ENCODE measurements at regions not wholly inside any gene's neighbourhood (a gene's known extent, or its start where the extent isn't known, plus 50 kb on each side); places are given as distances from the start of the nearest gene placed in this dataset.
"Not testable (repeated sequence)": the region's sequence is repeated elsewhere in the genome, so short reads cannot be mapped to it uniquely, and the experiment has no call there.

DNA sequence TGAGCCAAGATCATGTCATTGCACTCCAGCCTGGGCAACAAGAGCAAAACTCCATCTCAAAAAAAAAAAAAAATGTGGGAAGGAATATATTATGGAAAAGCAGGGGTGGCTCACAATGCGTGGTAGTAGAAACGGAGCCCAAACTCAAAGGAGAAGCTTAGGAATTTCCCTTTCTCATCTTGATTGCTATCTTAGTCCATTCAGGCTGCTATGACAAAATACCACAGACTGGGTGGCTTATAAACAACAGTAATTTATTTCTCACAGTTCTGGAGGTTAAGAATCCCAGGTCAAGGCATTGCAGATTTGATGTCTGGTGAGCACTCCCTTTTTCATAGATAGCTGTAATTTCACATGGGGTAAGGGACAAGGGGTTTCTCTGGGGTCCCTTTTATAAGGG, 153.8 kb upstream of the KRR1 start:
- no peak for DNase-seq (ENCODE audit: low read depth)

DNA sequence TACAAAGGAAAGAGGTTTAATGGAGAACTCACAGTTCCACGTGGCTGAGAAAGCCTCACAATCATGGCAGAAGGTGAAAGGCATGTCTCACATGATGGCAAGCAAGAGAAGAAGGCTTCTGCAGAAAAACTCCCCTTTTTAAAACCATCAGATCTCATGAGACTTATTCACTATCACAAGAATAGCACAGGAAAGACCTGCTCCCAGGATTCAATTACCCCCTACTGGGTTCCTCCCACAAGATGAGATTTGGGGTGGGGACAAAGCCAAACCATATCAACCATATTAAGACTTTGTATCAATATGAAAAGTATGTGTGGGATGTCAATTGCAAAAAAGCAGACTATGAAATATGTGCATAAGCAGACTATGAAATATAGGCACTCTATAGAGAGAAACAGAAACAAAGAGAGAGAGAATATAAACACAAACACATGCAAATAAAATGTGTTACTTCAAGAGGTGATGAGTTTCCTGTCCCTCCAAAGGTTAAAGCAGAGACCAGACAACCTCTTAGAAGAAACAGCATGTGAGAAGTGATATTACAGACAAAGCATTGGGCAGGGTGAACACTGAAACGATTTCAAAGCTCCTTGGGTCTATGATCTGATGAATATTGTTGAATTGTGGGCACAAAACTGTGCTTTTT, 151.2 kb upstream of the KRR1 start:
- no peak for DNase-seq (ENCODE audit: low read depth)

- DNase-seq (ENCODE audit: low read depth): no peak
Observed at GRCh38 chr12:75661908-75662307, 150.5 kb upstream of the KRR1 start.

DNA sequence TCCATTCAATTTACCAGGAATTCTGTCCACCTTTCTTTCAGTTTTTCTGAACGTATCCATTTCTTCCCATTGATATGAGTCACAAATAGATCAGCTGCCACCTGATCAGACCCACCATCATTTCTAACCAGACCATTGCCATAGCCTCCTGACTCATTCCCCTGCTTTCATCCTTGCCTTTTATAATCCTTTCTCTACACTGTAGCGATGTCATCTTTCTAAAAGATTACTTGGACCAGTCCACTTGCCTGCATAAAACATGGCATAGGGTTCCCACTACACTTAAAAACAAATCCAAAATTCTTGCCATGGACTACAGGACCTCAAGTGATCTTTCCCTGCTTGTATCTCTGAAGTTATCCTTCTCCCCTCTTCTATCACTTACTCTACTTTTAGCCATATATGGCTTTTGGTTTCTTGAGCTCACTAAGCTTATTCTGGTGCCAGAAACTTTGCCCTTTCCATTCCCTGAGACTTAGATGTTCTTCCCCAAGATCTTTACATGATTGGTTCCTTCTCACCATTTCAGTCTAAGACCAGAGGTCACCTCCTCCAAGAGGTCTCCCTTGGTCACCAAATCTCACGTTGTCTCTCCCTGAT, 149.5 kb upstream of the KRR1 start:
- no peak for DNase-seq (ENCODE audit: low read depth)

- no peak for DNase-seq (ENCODE audit: low read depth)
Observed at GRCh38 chr12:75660107-75660530, 148.7 kb upstream of the KRR1 start.

GRCh38 chr12:75658901-75659823, 147.8 kb upstream of the KRR1 start:
- no peak for DNase-seq (ENCODE audit: low read depth)

DNA sequence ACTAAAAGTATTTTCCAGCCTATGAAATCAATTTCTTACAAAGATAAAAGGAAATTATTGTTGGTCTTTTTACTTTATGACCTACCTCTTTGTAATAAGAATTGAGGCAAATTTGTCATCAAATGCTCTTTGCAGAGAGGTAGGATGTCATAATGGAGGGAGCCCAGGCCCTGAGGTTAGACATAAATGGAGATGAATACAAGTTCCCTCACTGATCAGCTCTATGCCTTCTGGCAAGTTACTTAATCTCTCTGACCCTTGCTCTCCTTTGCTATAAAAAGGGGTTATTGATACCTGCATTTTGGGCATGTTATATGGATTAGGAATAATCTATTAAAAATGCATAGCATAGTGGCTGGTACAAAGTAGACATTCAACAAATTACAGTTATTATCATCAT, 146.9 kb upstream of the KRR1 start:
- no peak for DNase-seq (ENCODE audit: low read depth)

GRCh38 chr12:75657831-75658230, 146.4 kb upstream of the KRR1 start:
- DNase-seq (ENCODE audit: low read depth): no peak

GRCh38 chr12:75657354-75657753, 145.9 kb upstream of the KRR1 start:
- DNase-seq (ENCODE audit: low read depth): not testable (repeated sequence)

DNA sequence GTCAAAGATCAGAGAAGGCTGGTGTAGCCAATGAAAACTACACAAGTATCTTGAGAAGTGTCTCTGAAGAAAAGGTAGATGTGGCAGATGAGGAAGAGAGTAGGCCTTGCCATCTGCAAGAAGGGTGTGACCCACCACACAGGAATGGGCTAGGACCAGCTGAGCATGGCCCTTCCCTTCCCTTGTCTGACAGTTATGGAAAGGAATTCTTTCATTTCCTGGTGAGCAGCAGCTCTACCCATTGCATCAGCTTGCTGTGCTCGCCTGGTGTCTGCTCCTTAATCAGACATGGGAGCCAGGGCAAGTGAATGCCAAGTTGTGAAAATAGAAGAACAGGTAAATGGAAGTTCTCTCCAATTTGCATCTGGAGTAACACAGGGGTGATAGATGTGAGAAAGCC, 145.2 kb upstream of the KRR1 start:
- DNase-seq (ENCODE audit: low read depth): no peak

GRCh38 chr12:75656210-75656609, 144.8 kb upstream of the KRR1 start:
- no peak for DNase-seq (ENCODE audit: low read depth)

DNA sequence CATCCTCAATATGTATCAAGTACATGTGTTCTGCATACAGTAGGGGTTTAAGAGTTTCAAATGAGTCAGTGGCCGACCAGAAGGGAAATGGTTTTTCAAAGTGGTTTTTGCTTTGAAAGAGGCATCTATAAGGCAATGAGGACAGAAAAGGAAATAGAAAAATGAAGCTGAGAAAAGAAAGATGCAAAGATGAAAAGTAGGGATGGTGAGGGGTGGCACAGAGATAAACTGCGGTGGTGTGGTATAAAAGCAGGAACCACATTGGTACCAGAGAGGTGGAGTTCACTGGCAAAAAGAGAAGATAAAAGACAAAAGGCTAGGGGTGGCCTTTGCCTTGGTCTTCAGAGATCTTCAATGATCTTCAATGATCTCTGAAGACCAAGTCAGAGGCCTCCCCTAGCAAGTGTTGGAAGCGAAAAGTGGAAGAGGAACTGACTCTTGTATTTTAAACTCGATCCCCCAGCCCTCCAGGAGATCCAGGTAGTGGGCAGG, 144.0 kb upstream of the KRR1 start:
- DNase-seq (ENCODE audit: low read depth): no peak

DNA sequence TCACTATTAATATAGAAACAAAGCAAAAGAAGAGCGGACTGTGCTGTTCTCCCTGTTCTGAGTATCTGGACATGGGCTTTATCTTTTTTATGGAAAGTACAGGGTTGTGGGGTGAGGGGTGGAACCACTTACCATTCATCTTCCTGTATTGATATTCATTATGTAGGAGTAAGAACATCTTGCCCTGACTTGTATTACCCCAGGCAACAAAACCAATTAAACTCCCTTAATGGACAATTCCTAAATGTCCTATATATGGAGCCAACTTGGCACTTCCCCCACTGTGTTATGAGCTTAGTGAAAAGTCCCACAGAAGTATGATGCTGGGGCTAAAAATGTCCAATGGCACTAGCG, 139.9 kb upstream of the KRR1 start:
- no peak for DNase-seq (ENCODE audit: low read depth)

DNA sequence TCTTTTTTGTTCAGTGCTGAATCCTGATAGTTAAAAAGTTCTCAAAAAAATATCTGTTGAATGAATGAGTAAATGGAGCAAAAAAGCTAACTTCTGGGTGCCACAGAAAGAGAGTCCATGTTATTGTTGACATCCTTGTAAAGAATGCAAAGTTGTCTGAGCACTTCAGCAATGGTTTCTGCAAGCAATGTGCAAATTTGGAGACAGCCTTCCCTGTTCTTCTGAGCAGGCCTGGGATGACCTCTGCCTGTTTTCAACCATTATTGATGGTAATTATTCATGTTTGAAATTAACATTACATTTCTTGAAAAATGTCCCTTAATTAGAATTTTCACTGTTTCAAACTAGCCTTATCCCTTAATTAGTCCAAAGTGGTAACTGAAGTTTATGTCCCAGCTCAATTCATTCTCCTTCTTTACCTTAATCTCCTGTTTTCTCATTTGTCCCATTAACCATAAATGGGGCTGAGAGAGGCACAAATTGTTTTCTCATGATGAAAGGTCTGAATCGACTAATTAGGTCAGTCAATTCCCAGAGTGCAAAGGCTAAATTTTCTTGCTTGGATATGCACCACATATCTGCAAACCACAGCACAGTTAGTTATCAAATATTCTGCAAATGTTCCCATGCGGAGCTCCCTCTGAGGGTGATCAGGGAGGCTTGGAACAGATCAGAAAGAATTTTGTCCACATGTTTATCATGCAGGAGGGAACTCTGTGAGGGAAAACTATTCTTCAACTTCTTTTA, 139.4 kb upstream of the KRR1 start:
- no peak for DNase-seq (ENCODE audit: low read depth)

DNA sequence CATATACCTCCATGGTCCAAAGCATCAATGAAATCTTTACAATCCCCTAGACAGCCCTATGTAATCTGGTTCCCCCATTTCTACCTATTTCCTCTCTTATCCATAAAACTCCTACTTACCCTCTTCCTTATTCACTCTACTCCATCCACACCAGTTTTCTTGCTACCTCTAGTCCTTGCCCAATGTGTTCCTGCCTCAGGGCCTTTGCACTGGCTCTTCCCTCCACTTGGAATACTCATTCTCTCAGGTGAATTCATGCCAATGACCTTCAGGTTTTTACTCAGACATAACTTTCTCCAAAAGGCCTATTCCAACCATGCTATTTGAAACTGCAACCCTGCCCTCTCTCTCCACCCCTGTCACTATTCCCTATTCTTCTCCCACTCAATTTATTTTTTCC, 138.7 kb upstream of the KRR1 start:
- DNase-seq (ENCODE audit: low read depth): no peak

GRCh38 chr12:75648856-75649255, 137.4 kb upstream of the KRR1 start:
- no peak for DNase-seq (ENCODE audit: low read depth)

- DNase-seq (ENCODE audit: low read depth): no peak
Observed at GRCh38 chr12:75646329-75647210, 135.2 kb upstream of the KRR1 start.

- no peak for DNase-seq (ENCODE audit: low read depth)
Observed at GRCh38 chr12:75644472-75645072, 133.2 kb upstream of the KRR1 start.

DNA sequence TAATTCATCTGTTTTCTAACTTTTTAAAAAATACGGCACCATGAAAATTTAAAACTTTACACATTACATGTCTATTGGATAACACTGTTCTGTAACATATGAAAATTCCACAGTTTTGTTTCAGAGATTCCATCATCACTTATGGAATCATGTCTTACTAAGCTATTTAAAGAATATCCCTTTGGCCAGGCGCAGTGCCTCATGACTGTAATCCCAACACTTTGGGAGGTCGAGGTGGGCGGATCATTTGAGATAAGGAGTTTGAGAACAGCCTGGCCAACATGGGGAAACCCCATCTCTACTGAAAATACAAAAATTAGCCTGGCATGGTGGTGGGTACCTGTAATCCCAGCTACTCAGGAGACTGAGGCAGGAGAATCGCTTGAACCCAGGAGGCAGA, 131.7 kb upstream of the KRR1 start:
- not testable (repeated sequence) for DNase-seq (ENCODE audit: low read depth)

DNA sequence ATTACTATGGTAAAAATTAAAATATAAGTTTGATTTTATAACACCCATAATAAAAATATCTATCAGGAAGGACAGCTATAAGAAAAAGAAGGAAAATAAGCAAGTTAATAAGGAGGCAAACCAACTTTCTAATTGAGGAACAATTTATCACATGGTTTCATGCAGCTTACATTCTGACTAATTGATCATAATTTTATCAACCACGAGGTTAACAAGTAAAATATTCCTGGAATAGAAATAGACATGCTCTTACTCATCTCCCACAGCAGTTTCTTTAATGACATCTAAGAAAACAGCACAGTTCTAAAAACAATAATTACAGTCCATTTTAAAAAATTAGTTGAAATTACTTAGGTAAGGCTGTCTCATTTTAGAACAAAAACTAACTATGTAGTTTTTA, 130.8 kb upstream of the KRR1 start:
- DNase-seq (ENCODE audit: low read depth): no peak

All from stimulated activated CD4-positive, alpha-beta T cell treated with anti-CD3 and anti-CD28 coated beads, Interleukin-2, amount 100 ng/mL, for 4 hours (primary cell).